CD14-positive monocyte (primary cell): ENCODE measurements at regions not wholly inside any gene's neighbourhood (a gene's known extent, or its start where the extent isn't known, plus 50 kb on each side); places are given as distances from the start of the nearest gene placed in this dataset.

Experiments used
- DNase-seq, 3 donors: peaks; one replicate each; pipeline ENCODE4 v3.0.0-alpha.2; 2011 to 2022
- H2AFZ ChIP-seq: 2 replicates; pipeline ENCODE4 v1.6.0; 2012; ENCODE audit warnings: mild to moderate bottlenecking, low read depth, low read length, inconsistent platforms; ENCODE audit not compliant: insufficient read depth, poor library complexity, severe bottlenecking
- H3K27ac ChIP-seq, 2 donors: 1 replicate in 1 of 2; 2 replicates in 1 of 2; pipeline ENCODE4 v1.5.1; 2012 to 2013; ENCODE audit warnings: low read length in 2 of 2, control low read depth in 1 of 2, inconsistent platforms in 1 of 2, low read depth in 1 of 2, mild to moderate bottlenecking in 1 of 2
- H3K27me3 ChIP-seq, 2 donors: one replicate each; pipeline versions ENCODE4 v1.6.0 to v1.6.1; 2011 to 2013; ENCODE audit warnings: low read length in 2 of 2; ENCODE audit not compliant: control insufficient read depth in 2 of 2, insufficient read depth in 2 of 2
- H3K36me3 ChIP-seq, 2 donors: replicated peaks in 1 of 2; 1 replicate in 1 of 2; 2 replicates in 1 of 2; pipeline versions ENCODE4 v1.5.1 to v1.6.1; 2012 to 2013; ENCODE audit warnings: low read length in 2 of 2, control low read depth in 1 of 2, inconsistent platforms in 1 of 2, mild to moderate bottlenecking in 1 of 2; ENCODE audit not compliant: insufficient read depth in 2 of 2, control insufficient read depth in 1 of 2
- H3K4me1 ChIP-seq, 2 donors: 1 replicate in 1 of 2; 2 replicates in 1 of 2; pipeline versions ENCODE4 v1.5.1 to v1.6.1; 2012 to 2013; ENCODE audit warnings: low read length in 2 of 2, control low read depth in 1 of 2, inconsistent platforms in 1 of 2, mild to moderate bottlenecking in 1 of 2, moderate library complexity in 1 of 2; ENCODE audit not compliant: insufficient read depth in 2 of 2, control insufficient read depth in 1 of 2
- H3K4me2 ChIP-seq: replicated peaks from 2 replicates; pipeline ENCODE3; 2012; ENCODE audit warnings: low read length, moderate library complexity, mild to moderate bottlenecking; ENCODE audit not compliant: poor library complexity, severe bottlenecking; ENCODE audit errors: extremely low read depth
- H3K4me3 ChIP-seq, 3 experiments: fragments of 200-600 bp in 1 of 3; sonication (generic) in 1 of 3; replicated peaks in 1 of 3; 1 replicate in 2 of 3; 2 replicates in 1 of 3; pipeline ENCODE4 v1.5.1; 2011 to 2013; ENCODE audit warnings: low read length in 3 of 3, mild to moderate bottlenecking in 3 of 3, control low read depth in 2 of 3, low read depth in 2 of 3, inconsistent platforms in 1 of 3, moderate library complexity in 1 of 3
- H3K79me2 ChIP-seq: 2 replicates; pipeline ENCODE4 v1.6.0; 2012; ENCODE audit warnings: mild to moderate bottlenecking, control low read depth, inconsistent platforms, low read length, moderate library complexity; ENCODE audit not compliant: insufficient read depth
- H3K9ac ChIP-seq: 2 replicates; pipeline ENCODE4 v1.6.0; 2017; ENCODE audit warnings: low read length, mild to moderate bottlenecking; ENCODE audit not compliant: insufficient read depth, poor library complexity, severe bottlenecking
- H3K9me3 ChIP-seq, 2 donors: replicated peaks in 1 of 2; 1 replicate in 1 of 2; 2 replicates in 1 of 2; pipeline versions ENCODE4 v1.5.1 to v1.6.1; 2012 to 2013; ENCODE audit warnings: low read length in 2 of 2, control low read depth in 1 of 2; ENCODE audit not compliant: control insufficient read depth in 1 of 2, insufficient read depth in 1 of 2
- H4K20me1 ChIP-seq: 2 replicates; pipeline ENCODE4 v1.6.0; 2012; ENCODE audit warnings: mild to moderate bottlenecking, low read length, control low read depth, moderate library complexity; ENCODE audit not compliant: insufficient read depth
- H3K27ac Mint-ChIP-seq, 7 donors: one replicate each; pipeline ENCODE4 v1.8.0; 2020; ENCODE audit warnings: mild to moderate bottlenecking in 7 of 7, mixed read lengths in 7 of 7, moderate library complexity in 6 of 7, inconsistent platforms in 2 of 7
- H3K27me3 Mint-ChIP-seq, 3 donors: one replicate each; pipeline ENCODE4 v1.8.0; 2021 to 2022; ENCODE audit warnings: low read depth in 3 of 3, mild to moderate bottlenecking in 3 of 3, mixed read lengths in 3 of 3, moderate library complexity in 3 of 3, inconsistent platforms in 1 of 3
- H3K36me3 Mint-ChIP-seq, 2 donors: one replicate each; pipeline ENCODE4 v1.8.0; 2020; ENCODE audit warnings: mixed read lengths in 2 of 2, inconsistent platforms in 1 of 2, mild to moderate bottlenecking in 1 of 2
- H3K4me1 Mint-ChIP-seq: one replicate; pipeline ENCODE4 v1.8.0; 2020; ENCODE audit warnings: mild to moderate bottlenecking, mixed read lengths
- H3K4me3 Mint-ChIP-seq, 2 donors: one replicate each; pipeline ENCODE4 v1.8.0; 2020; ENCODE audit warnings: mild to moderate bottlenecking in 2 of 2, mixed read lengths in 2 of 2, moderate library complexity in 1 of 2
- H3K9me3 Mint-ChIP-seq, 7 donors: one replicate each; pipeline ENCODE4 v1.8.0; 2020 to 2022; ENCODE audit warnings: mixed read lengths in 7 of 7, mild to moderate bottlenecking in 6 of 7, moderate library complexity in 6 of 7, inconsistent platforms in 2 of 7
- WGBS: methylation state at CpG from one replicate; pipeline ENCODE4 v1.1.5; 2013; ENCODE audit warnings: missing lambda C conversion rate; ENCODE audit not compliant: insufficient coverage; 5-methylcytosine and 5-hydroxymethylcytosine counted together
- intact Hi-C, 2 donors: fragments of 100-400 bp; cut with micrococcal nuclease; formaldehyde crosslinking; loops; one replicate each; pipeline versions ENCODE4 v1.15.0 to v1.15.1; 2023
- TF ChIP-seq, protein P1 (sequence below): fragments of 200-600 bp; IDR thresholded peaks from one replicate; pipeline ENCODE4 v1.8.0; 2022; ENCODE audit warnings: antibody characterized with exemption, mild to moderate bottlenecking

DNA sequence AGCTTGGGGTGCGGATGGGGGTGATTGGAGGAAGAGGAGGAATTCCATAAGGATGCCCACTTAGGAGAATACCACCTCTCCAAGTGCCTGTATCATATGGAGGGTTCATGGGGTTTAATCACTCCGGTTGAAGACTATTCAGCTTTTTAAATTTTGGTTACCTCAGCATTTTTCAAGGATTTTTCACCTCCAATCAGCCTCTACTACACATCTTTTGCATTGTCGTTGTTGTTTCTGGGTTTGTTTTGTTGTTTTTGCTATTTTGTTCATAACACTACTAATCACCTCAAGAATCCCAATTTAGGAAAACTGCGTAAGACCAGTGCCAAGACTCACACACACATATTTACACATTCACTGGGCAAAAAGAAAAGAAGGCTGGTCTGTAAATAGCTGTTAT lies 619.5 kb upstream of the CDH5 start:
- no peak for DNase-seq
- H3K4me1 Mint-ChIP-seq, result no peaks in the 10 kb centered on the region
- H3K9ac ChIP-seq, result no peak overlapping the region
- no peak overlapping the region for H3K4me2 ChIP-seq
- no peaks in the 10 kb centered on the region for H3K79me2 ChIP-seq
- no peak overlapping the region for H3K4me3 Mint-ChIP-seq
- H4K20me1 ChIP-seq, result no peaks in the 10 kb centered on the region
- peaks cover 0 to 4% (median 0%) of the 10 kb centered on the region in 7 donors for H3K9me3 Mint-ChIP-seq
- no peak overlapping the region for H3K4me3 ChIP-seq
- H3K4me1 ChIP-seq, result peaks cover 0 to 9% of the 10 kb centered on the region in 2 donors
- peaks cover 0 to 12% (median 4%) of the 10 kb centered on the region in 3 donors for H3K27me3 Mint-ChIP-seq
- no peaks in the 10 kb centered on the region for H3K27me3 ChIP-seq
- no peaks in the 10 kb centered on the region for H3K36me3 Mint-ChIP-seq
- TF ChIP-seq, protein P1, sequence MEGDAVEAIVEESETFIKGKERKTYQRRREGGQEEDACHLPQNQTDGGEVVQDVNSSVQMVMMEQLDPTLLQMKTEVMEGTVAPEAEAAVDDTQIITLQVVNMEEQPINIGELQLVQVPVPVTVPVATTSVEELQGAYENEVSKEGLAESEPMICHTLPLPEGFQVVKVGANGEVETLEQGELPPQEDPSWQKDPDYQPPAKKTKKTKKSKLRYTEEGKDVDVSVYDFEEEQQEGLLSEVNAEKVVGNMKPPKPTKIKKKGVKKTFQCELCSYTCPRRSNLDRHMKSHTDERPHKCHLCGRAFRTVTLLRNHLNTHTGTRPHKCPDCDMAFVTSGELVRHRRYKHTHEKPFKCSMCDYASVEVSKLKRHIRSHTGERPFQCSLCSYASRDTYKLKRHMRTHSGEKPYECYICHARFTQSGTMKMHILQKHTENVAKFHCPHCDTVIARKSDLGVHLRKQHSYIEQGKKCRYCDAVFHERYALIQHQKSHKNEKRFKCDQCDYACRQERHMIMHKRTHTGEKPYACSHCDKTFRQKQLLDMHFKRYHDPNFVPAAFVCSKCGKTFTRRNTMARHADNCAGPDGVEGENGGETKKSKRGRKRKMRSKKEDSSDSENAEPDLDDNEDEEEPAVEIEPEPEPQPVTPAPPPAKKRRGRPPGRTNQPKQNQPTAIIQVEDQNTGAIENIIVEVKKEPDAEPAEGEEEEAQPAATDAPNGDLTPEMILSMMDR, result no peak
- H3K27ac ChIP-seq, result no peak overlapping the region
- intact Hi-C loops, result no loop called here
- no CpG with 5 or more reads among the region's 4 CpGs for whole genome bisulfite sequencing
- no peaks in the 10 kb centered on the region for H3K9me3 ChIP-seq
- no peak overlapping the region for H3K27ac Mint-ChIP-seq
- H2AFZ ChIP-seq, result no peak overlapping the region
- H3K36me3 ChIP-seq, result no peaks in the 10 kb centered on the region

DNA sequence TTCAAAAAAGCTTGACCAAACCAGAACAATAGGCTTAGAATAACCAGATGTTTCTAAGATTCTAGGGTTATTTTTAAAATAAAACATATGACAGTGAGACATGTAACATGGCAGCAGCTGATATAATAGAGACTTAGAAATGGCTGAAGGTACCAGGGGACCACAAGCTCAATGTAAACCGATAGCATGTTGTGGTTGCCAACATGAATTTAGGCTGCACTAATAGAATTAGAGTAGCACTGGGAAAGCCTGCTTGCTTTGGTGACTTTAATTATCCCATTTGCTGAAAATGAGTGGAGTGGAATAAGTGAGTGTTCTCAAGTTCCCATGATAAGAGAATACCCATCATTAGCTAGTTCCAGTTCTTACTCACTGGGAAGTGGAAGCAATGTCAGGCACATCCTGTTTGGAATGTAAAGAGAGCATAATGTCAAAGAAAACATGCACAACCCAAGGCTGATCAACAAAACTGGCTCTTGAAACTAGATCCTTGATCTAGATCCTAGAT lies 621.2 kb upstream of the CDH5 start:
- H3K4me1 Mint-ChIP-seq, result peaks cover 3% of the 10 kb centered on the region
- H4K20me1 ChIP-seq, result no peaks in the 10 kb centered on the region
- H3K27me3 Mint-ChIP-seq, result peaks cover 0 to 10% (median 2%) of the 10 kb centered on the region in 3 donors
- intact Hi-C loops, result no loop called here
- H3K9me3 ChIP-seq, result no peaks in the 10 kb centered on the region
- TF ChIP-seq, protein P1, result no peak
- peaks cover under 1 to 12% of the 10 kb centered on the region in 2 donors for H3K4me1 ChIP-seq
- H3K4me3 Mint-ChIP-seq, result no peak overlapping the region
- H3K36me3 Mint-ChIP-seq, result no peaks in the 10 kb centered on the region
- H3K9me3 Mint-ChIP-seq, result peaks cover 0 to 7% (median 0%) of the 10 kb centered on the region in 7 donors
- H3K36me3 ChIP-seq, result no peaks in the 10 kb centered on the region
- 57% methylated on average over 1 of the region's 1 CpG for WGBS
- no peak overlapping the region for H3K27ac ChIP-seq
- no peak overlapping the region for H2AFZ ChIP-seq
- no peak overlapping the region for H3K4me2 ChIP-seq
- no peak overlapping the region for H3K9ac ChIP-seq
- H3K27ac Mint-ChIP-seq, result no peak overlapping the region
- H3K4me3 ChIP-seq, result no peak overlapping the region
- no peaks in the 10 kb centered on the region for H3K27me3 ChIP-seq
- H3K79me2 ChIP-seq, result no peaks in the 10 kb centered on the region
- DNase-seq, result no peak
